ENCODE measurements at regions not wholly inside any gene's neighbourhood (a gene's known extent, or its start where the extent isn't known, plus 50 kb on each side); places are given as distances from the start of the nearest gene placed in this dataset.

GRCh38 chr1:83543222-83543973 is 455.5 kb downstream of the TTLL7 start:
- TF ChIP-seq EZH2 (IDR thresholded peaks at IDR 0.05; ENCODE audit: borderline replicate concordance, low read length) (no peak), CTCF (IDR thresholded peaks at IDR 0.05; ENCODE audit: low read length) (no peak)
- H3K4me1 ChIP-seq (ENCODE audit: insufficient read depth, low read length, severe bottlenecking) = no peaks in the 10 kb centered on the region
- H4K20me1 ChIP-seq (ENCODE audit: insufficient read depth, low read length) = no peaks in the 10 kb centered on the region
- H3K36me3 ChIP-seq (ENCODE audit: insufficient read depth, low read length) = no peaks in the 10 kb centered on the region
- no peak overlapping the region for H3K4me2 ChIP-seq (ENCODE audit: low read length)
- H3K9ac ChIP-seq (ENCODE audit: low read length) = no peak overlapping the region
- no peaks in the 10 kb centered on the region for H3F3A ChIP-seq (ENCODE audit: insufficient read depth, low read length)
- no peaks in the 10 kb centered on the region for H3K9me2 ChIP-seq (ENCODE audit: low read depth, low read length)
- H3K4me3 ChIP-seq (ENCODE audit: low read depth, low read length, poor library complexity, severe bottlenecking) = no peak overlapping the region
- no peaks in the 10 kb centered on the region for H3K27me3 ChIP-seq (ENCODE audit: insufficient read depth, low read length)
- no peak overlapping the region for H2AFZ ChIP-seq (ENCODE audit: low read length)
- no peak overlapping the region for H3K27ac ChIP-seq (ENCODE audit: low read depth, low read length, poor library complexity, severe bottlenecking)
- H3K9me3 ChIP-seq (ENCODE audit: low read length) = no peaks in the 10 kb centered on the region
- no peaks in the 10 kb centered on the region for H3K79me2 ChIP-seq (ENCODE audit: insufficient read depth, low read length)

- no peak for TF ChIP-seq CTCF (IDR thresholded peaks at IDR 0.05; ENCODE audit: low read length)
- no peak for TF ChIP-seq EZH2 (IDR thresholded peaks at IDR 0.05; ENCODE audit: borderline replicate concordance, low read length)
- H3K9me3 ChIP-seq (ENCODE audit: low read length) = no peaks in the 10 kb centered on the region
Observed at GRCh38 chr1:83531521-83532309, 467.2 kb downstream of the TTLL7 start.

GRCh38 chr1:83530506-83530905 is 468.4 kb downstream of the TTLL7 start:
- Histone ChIP-seq H3K79me2 (ENCODE audit: insufficient read depth, low read length) (no peaks in the 10 kb centered on the region), H3K27me3 (ENCODE audit: insufficient read depth, low read length) (no peaks in the 10 kb centered on the region), H2AFZ (ENCODE audit: low read length) (no peak overlapping the region), H3F3A (ENCODE audit: insufficient read depth, low read length) (no peaks in the 10 kb centered on the region), H3K9ac (ENCODE audit: low read length) (no peak overlapping the region), H3K4me1 (ENCODE audit: insufficient read depth, low read length, severe bottlenecking) (no peaks in the 10 kb centered on the region), H3K27ac (ENCODE audit: low read depth, low read length, poor library complexity, severe bottlenecking) (no peak overlapping the region), H3K4me3 (ENCODE audit: low read depth, low read length, poor library complexity, severe bottlenecking) (no peak overlapping the region), H3K9me3 (ENCODE audit: low read length) (no peaks in the 10 kb centered on the region), H3K36me3 (ENCODE audit: insufficient read depth, low read length) (no peaks in the 10 kb centered on the region), H4K20me1 (ENCODE audit: insufficient read depth, low read length) (no peaks in the 10 kb centered on the region), H3K4me2 (ENCODE audit: low read length) (no peak overlapping the region), H3K9me2 (ENCODE audit: low read depth, low read length) (no peaks in the 10 kb centered on the region)
- no peak for TF ChIP-seq EZH2 (IDR thresholded peaks at IDR 0.05; ENCODE audit: borderline replicate concordance, low read length)
- TF ChIP-seq CTCF (IDR thresholded peaks at IDR 0.05; ENCODE audit: low read length) = no peak

More at GRCh38 chr1:83531521-83532309, 467.2 kb downstream of the TTLL7 start:
- Histone ChIP-seq H3K79me2 (ENCODE audit: insufficient read depth, low read length) (no peaks in the 10 kb centered on the region), H3K9ac (ENCODE audit: low read length) (no peak overlapping the region), H2AFZ (ENCODE audit: low read length) (no peak overlapping the region), H3F3A (ENCODE audit: insufficient read depth, low read length) (no peaks in the 10 kb centered on the region), H3K4me3 (ENCODE audit: low read depth, low read length, poor library complexity, severe bottlenecking) (no peak overlapping the region), H3K4me2 (ENCODE audit: low read length) (no peak overlapping the region), H3K27me3 (ENCODE audit: insufficient read depth, low read length) (no peaks in the 10 kb centered on the region), H4K20me1 (ENCODE audit: insufficient read depth, low read length) (no peaks in the 10 kb centered on the region), H3K36me3 (ENCODE audit: insufficient read depth, low read length) (no peaks in the 10 kb centered on the region), H3K4me1 (ENCODE audit: insufficient read depth, low read length, severe bottlenecking) (no peaks in the 10 kb centered on the region), H3K9me2 (ENCODE audit: low read depth, low read length) (no peaks in the 10 kb centered on the region), H3K27ac (ENCODE audit: low read depth, low read length, poor library complexity, severe bottlenecking) (no peak overlapping the region)
